Type B pancreatic cell (in vitro differentiated cells): ENCODE measurements at regions not wholly inside any gene's neighbourhood (a gene's known extent, or its start where the extent isn't known, plus 50 kb on each side); places are given as distances from the start of the nearest gene placed in this dataset.

Experiments used
- DNase-seq: peaks from one replicate; pipeline ENCODE4 v3.0.0; 2021; ENCODE audit warnings: mixed read lengths; ENCODE audit not compliant: unreplicated experiment; ENCODE audit errors: extremely low spot score
- H3K27ac Mint-ChIP-seq: 2 replicates; pipeline ENCODE4 v1.8.0; 2021; ENCODE audit warnings: mild to moderate bottlenecking, mixed read lengths
- H3K27me3 Mint-ChIP-seq: 2 replicates; pipeline ENCODE4 v1.8.0; 2021; ENCODE audit warnings: mixed read lengths
- H3K36me3 Mint-ChIP-seq: 2 replicates; pipeline ENCODE4 v1.8.0; 2021; ENCODE audit warnings: mixed read lengths
- H3K4me1 Mint-ChIP-seq: one replicate; pipeline ENCODE4 v1.8.0; 2021; ENCODE audit warnings: mixed read lengths; ENCODE audit not compliant: unreplicated experiment
- H3K4me3 Mint-ChIP-seq: 2 replicates; pipeline ENCODE4 v1.8.0; 2021; ENCODE audit warnings: mild to moderate bottlenecking, mixed read lengths
- H3K9me3 Mint-ChIP-seq: 2 replicates; pipeline ENCODE4 v1.8.0; 2021; ENCODE audit warnings: mixed read lengths
- CTCF ChIP-seq: fragments of 200-600 bp; sonication (generic); conservative IDR thresholded peaks from 2 replicates; pipeline ENCODE4 v1.5.0; 2021; ENCODE audit warnings: antibody characterized with exemption, mild to moderate bottlenecking

GRCh38 chr2:43057742-43058725 is 168.4 kb downstream of the ZFP36L2 start:
- Mint-ChIP-seq H3K36me3 (peaks cover 4% of the 10 kb centered on the region), H3K27ac (peak overlapping the region; percentile 15), H3K4me1 (peaks cover 32% of the 10 kb centered on the region), H3K27me3 (no peaks in the 10 kb centered on the region), H3K9me3 (peaks cover 9% of the 10 kb centered on the region), H3K4me3 (peak overlapping the region; percentile 28)
- TF ChIP-seq CTCF = no peak
- no peak for DNase-seq

- Mint-ChIP-seq H3K4me1 (peaks cover 41% of the 10 kb centered on the region), H3K27ac (no peak overlapping the region), H3K27me3 (no peaks in the 10 kb centered on the region), H3K9me3 (peaks cover 8% of the 10 kb centered on the region), H3K4me3 (peak overlapping the region; percentile 28), H3K36me3 (peaks cover 3% of the 10 kb centered on the region)
- TF ChIP-seq CTCF = no peak
- no peak for DNase-seq
Observed at GRCh38 chr2:43057026-43057741, 169.2 kb downstream of the ZFP36L2 start.

GRCh38 chr2:43055985-43056384 is 170.4 kb downstream of the ZFP36L2 start:
- peaks cover 49% of the 10 kb centered on the region for H3K4me1 Mint-ChIP-seq
- H3K36me3 Mint-ChIP-seq = no peaks in the 10 kb centered on the region
- TF ChIP-seq CTCF = no peak
- no peaks in the 10 kb centered on the region for H3K27me3 Mint-ChIP-seq
- no peak for DNase-seq
- no peak overlapping the region for H3K4me3 Mint-ChIP-seq
- no peak overlapping the region for H3K27ac Mint-ChIP-seq
- H3K9me3 Mint-ChIP-seq = no peaks in the 10 kb centered on the region

GRCh38 chr2:43055086-43055912 is 171.1 kb downstream of the ZFP36L2 start:
- Mint-ChIP-seq H3K36me3 (no peaks in the 10 kb centered on the region), H3K4me1 (peaks cover 56% of the 10 kb centered on the region), H3K27me3 (no peaks in the 10 kb centered on the region), H3K4me3 (no peak overlapping the region), H3K27ac (no peak overlapping the region), H3K9me3 (no peaks in the 10 kb centered on the region)
- TF ChIP-seq CTCF = no peak
- no peak for DNase-seq

GRCh38 chr2:43054367-43054766 is 172.0 kb downstream of the ZFP36L2 start:
- Mint-ChIP-seq H3K9me3 (no peaks in the 10 kb centered on the region), H3K36me3 (no peaks in the 10 kb centered on the region), H3K4me3 (no peak overlapping the region), H3K4me1 (peaks cover 59% of the 10 kb centered on the region), H3K27me3 (no peaks in the 10 kb centered on the region), H3K27ac (no peak overlapping the region)
- TF ChIP-seq CTCF = no peak
- no peak for DNase-seq
